CD4-positive, alpha-beta memory T cell (primary cell): ENCODE measurements at regions not wholly inside any gene's neighbourhood (a gene's known extent, or its start where the extent isn't known, plus 50 kb on each side); places are given as distances from the start of the nearest gene placed in this dataset.

Experiments used
- CTCF ChIA-PET: fragments of 350-600 bp; sonication (Branson Sonifier 250); formaldehyde crosslinking; loops from one replicate; lab custom pipeline; 2021; ENCODE audit warnings: inconsistent platforms; ENCODE audit not compliant: partially characterized antibody; lab: Charles Lee
- POLR2A ChIA-PET: fragments of 350-600 bp; sonication (Branson Sonifier 250); formaldehyde crosslinking; loops from one replicate; lab custom pipeline; 2021; ENCODE audit not compliant: partially characterized antibody; lab: Charles Lee
- DNase-seq, 5 donors: peaks; one replicate each; pipeline versions ENCODE4 v3.0.0 to v3.0.0-alpha.2; 2020 to 2022; ENCODE audit warnings: mixed read lengths in 1 of 5
- H3K27ac ChIP-seq: one replicate; pipeline ENCODE4 v1.7.0; 2013; ENCODE audit warnings: low read depth, low read length
- H3K27me3 ChIP-seq: 2 replicates; pipeline ENCODE4 v1.7.0; 2013; ENCODE audit warnings: mild to moderate bottlenecking, low read length, moderate library complexity; ENCODE audit not compliant: insufficient read depth
- H3K36me3 ChIP-seq: 2 replicates; pipeline ENCODE4 v1.7.0; 2013; ENCODE audit warnings: mild to moderate bottlenecking, low read length, moderate library complexity; ENCODE audit not compliant: insufficient read depth
- H3K4me1 ChIP-seq: 2 replicates; pipeline ENCODE4 v1.7.0; 2013; ENCODE audit warnings: mild to moderate bottlenecking, low read length, moderate library complexity; ENCODE audit not compliant: insufficient read depth
- H3K4me3 ChIP-seq, 2 donors: one replicate each; pipeline ENCODE4 v1.7.0; 2013; ENCODE audit warnings: low read length in 2 of 2, mild to moderate bottlenecking in 1 of 2
- H3K9me3 ChIP-seq, 2 donors: one replicate each; pipeline ENCODE4 v1.7.0; 2013; ENCODE audit warnings: low read length in 2 of 2, control low read depth in 1 of 2; ENCODE audit not compliant: control insufficient read depth in 1 of 2
- H3K27ac Mint-ChIP-seq, 7 donors: one replicate each; pipeline ENCODE4 v1.8.0; 2020 to 2021; ENCODE audit warnings: mixed read lengths in 7 of 7, mild to moderate bottlenecking in 6 of 7, inconsistent platforms in 3 of 7, moderate library complexity in 3 of 7
- H3K27me3 Mint-ChIP-seq, 2 donors: one replicate each; pipeline ENCODE4 v1.8.0; 2020 to 2021; ENCODE audit warnings: mixed read lengths in 2 of 2
- H3K36me3 Mint-ChIP-seq, 2 donors: one replicate each; pipeline ENCODE4 v1.8.0; 2020 to 2021; ENCODE audit warnings: mixed read lengths in 2 of 2, inconsistent platforms in 1 of 2, mild to moderate bottlenecking in 1 of 2
- H3K4me1 Mint-ChIP-seq, 4 donors: one replicate each; pipeline ENCODE4 v1.8.0; 2020 to 2021; ENCODE audit warnings: mixed read lengths in 4 of 4, mild to moderate bottlenecking in 1 of 4
- H3K4me3 Mint-ChIP-seq, 8 donors: one replicate each; pipeline ENCODE4 v1.8.0; 2020 to 2021; ENCODE audit warnings: mixed read lengths in 8 of 8, mild to moderate bottlenecking in 7 of 8, moderate library complexity in 6 of 8, inconsistent platforms in 3 of 8
- H3K9me3 Mint-ChIP-seq, 8 donors: one replicate each; pipeline ENCODE4 v1.8.0; 2020 to 2021; ENCODE audit warnings: mixed read lengths in 8 of 8, mild to moderate bottlenecking in 5 of 8, inconsistent platforms in 3 of 8, moderate library complexity in 1 of 8
- intact Hi-C: fragments of 100-400 bp; cut with micrococcal nuclease; formaldehyde crosslinking; loops from one replicate; pipeline ENCODE4 v1.15.1; 2023

- ChIA-PET POLR2A (no interaction called here), CTCF (no interaction called here)
- no peak overlapping the region for H3K27ac ChIP-seq
- H3K9me3 Mint-ChIP-seq = peaks cover 0 to 2% (median 0%) of the 10 kb centered on the region in 8 donors
- peaks cover 0 to 3% (median 0%) of the 10 kb centered on the region in 4 donors for H3K4me1 Mint-ChIP-seq
- H3K4me1 ChIP-seq = no peaks in the 10 kb centered on the region
- no peak overlapping the region for H3K4me3 Mint-ChIP-seq
- peaks cover 0 to 3% of the 10 kb centered on the region in 2 donors for H3K27me3 Mint-ChIP-seq
- no peaks in the 10 kb centered on the region for H3K36me3 ChIP-seq
- no peaks in the 10 kb centered on the region for H3K27me3 ChIP-seq
- no peak overlapping the region for H3K4me3 ChIP-seq
- H3K36me3 Mint-ChIP-seq = no peaks in the 10 kb centered on the region
- no peak for DNase-seq
- H3K27ac Mint-ChIP-seq = no peak overlapping the region
- intact Hi-C loops = no loop called here
- H3K9me3 ChIP-seq = no peaks in the 10 kb centered on the region
Observed at GRCh38 chr3:32056559-32057290, 49.7 kb upstream of the GPD1L start.
